Stimulated activated CD8-positive, alpha-beta memory T cell treated with anti-CD3 and anti-CD28 coated beads, Interleukin-4, amount 100 ng/mL, for 4 hours (primary cell): ENCODE measurements at regions not wholly inside any gene's neighbourhood (a gene's known extent, or its start where the extent isn't known, plus 50 kb on each side); places are given as distances from the start of the nearest gene placed in this dataset.
"Not testable (repeated sequence)": the region's sequence is repeated elsewhere in the genome, so short reads cannot be mapped to it uniquely, and the experiment has no call there.

Experiments
- DNase-seq, 2 donors: peaks; one replicate each; pipeline ENCODE4 v3.0.0-alpha.2; 2020; ENCODE audit warnings: low read depth in 2 of 2, low spot score in 1 of 2

DNA sequence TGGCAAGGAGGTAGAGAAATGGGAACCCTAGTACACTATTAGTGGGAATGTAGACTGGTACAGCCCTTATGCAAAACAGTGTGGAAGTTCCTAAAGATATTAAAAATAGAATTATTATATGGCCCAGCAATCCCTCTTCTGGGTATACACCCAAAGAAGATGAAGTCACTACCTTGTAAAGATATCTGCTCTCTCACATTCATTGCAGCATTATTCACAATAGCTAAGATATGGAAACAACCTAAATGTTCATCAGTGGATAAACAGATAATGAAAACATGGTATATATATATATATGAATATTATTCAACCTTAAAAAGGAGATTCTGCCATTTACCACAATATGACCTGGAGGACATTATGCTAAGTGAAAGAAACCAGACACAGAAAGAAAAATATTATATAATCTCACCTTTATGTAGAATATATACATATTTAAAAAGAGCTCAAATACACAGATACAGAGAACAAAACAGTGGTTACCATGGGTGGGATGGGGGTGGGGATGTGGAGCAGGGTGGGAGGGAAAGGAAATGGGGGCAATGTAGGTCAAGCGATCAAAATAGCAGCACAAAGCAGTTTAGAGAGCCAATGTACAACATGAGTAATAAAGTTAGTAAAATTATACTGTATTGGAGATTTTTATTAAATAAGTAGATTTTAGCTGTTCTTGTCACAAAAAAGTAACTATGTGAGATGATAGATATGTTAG, 138.6 kb downstream of the SPRY1 start:
- DNase-seq: no peak

GRCh38 chr4:123536225-123536624, 139.6 kb downstream of the SPRY1 start:
- no peak for DNase-seq

GRCh38 chr4:123537906-123538402, 141.4 kb downstream of the SPRY1 start:
- not testable (repeated sequence) for DNase-seq

- DNase-seq: no peak
Measured at GRCh38 chr4:123545667-123546572, 149.3 kb downstream of the SPRY1 start.

- DNase-seq: no peak
Measured at GRCh38 chr4:123546573-123547060, 150.0 kb downstream of the SPRY1 start.

DNA sequence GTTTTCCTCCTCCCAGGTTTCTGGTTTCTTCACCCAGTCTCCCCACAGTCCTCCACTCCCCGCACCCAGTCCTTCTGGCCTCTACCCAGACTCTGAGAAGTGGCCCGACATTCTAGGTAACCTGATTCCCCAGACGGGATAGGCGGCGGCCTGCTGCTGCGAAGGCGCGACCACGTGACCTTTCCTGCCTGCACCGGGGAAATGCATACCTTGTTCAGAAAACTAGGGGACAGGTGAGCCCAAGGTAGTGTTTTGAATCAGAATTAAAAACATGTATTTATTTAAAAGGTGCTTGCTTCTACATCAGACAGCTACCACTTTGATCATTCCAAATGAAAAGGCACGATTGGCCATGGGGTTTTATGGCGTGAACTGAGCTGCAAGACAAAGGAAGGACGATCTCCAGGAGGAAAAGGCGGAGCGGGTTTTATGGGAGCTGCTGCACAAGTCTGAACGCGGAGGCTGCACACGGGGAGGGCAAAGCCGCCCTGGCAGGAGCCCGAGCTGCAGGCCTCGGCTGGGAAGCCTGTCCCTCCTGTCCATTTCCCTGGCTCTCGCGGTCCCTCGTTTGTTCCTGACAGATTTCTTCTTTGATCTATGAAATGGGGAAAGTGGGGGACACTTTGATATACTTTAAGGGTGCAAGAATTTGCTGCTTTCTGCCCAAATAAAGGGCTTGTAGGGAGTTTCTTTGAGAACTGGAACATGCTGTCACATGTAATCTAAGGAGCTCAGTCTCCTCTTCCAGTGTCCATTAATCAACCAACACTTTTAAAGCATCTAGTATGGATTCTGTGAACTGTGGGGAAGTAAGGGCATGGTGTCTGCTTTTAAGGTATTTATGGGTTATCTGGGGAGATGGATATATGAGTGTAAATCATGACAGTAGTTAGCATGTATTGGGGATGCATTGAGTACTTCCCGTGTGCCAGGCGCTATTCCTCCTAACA, 150.9 kb downstream of the SPRY1 start:
- no peak for DNase-seq

DNA sequence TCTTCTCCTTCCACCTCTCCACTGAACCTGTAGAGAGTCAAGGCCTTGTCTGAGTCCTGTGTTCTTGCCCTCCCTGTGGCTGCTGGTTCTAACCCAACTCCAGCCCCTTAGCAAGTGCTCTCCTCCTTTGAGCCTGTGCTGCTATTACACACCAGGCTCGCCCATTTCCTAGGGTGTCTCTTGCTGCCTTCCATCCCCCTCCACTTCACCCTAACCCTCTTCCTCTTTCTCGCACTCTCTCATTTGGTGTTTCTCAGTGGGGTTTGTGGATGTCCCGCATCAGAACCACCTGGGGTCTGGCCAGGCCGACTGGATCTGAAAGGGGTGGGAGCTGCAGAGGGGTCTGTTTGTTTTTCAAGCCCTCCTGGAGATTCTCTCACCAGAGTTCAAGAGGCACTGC, 156.7 kb downstream of the SPRY1 start:
- DNase-seq: no peak

DNA sequence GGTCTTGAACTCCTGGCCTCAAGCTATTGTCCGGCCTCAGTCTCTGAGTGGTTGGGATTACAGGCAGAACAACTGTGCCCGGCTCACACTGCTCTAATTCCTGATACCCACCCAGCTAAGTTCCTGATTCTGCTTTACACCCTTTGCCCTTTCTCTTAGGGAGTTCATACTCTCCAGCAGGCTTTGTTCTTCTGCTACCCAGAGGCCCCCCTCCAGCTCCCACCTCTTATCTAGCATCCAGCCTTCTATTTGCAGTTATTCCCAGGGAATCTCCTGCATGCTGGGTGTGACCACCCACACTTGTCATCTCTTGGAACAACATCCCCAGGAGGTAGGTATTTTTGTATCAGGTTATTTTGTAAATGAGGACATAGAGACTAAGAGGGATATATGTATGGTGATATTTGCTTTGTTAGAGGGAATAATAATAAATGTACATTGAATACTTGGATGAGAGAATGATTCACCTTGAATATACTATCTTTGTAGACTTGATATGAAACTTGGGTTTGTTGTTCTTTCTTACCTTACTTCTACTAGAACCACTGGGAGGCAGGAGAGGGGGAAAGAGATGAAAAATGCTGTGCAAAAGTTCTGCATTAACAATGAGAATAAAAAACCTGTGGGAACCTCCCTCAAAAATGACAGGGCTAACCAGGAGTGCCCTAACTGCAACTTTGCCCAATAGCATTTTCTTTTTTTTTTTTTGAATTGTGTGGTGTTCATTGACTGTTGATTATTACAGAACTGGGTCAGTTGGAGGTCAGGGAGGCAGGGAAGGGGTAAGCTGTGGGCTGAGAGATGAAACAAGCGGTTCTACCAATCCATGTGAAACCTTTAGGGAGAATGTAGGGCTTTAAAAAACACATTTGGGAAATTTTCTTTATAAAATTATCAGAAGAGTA, 157.4 kb downstream of the SPRY1 start:
- DNase-seq: no peak

GRCh38 chr4:123554801-123555232, 158.2 kb downstream of the SPRY1 start:
- no peak for DNase-seq

DNA sequence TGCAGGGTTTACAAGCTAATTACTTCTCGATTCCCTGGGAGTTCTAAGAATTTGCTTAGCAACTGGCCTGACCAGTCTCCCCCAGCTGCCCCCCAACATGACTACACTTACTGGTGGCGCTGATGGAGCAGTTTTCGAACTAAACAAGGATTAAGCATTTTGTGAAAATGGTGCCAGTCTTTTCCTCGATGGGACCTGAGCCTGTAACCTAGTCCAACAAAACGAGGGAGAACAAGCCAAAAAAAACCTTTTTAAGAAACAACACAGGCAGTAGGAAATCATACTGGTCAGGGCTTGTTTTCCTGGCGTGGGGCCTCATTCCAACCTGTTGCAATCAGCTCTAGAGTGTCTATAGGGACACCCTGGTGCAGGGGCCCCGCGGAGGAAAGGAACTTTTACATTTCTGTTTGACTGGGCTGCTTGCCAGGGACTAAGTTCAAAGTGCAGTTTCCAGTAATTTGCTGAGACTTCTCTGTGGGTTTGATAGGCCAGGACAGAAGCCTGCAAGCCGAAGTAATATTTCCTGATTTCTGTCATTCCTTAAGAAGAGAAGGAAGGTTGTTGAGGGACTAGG, 158.7 kb downstream of the SPRY1 start:
- DNase-seq: no peak

DNA sequence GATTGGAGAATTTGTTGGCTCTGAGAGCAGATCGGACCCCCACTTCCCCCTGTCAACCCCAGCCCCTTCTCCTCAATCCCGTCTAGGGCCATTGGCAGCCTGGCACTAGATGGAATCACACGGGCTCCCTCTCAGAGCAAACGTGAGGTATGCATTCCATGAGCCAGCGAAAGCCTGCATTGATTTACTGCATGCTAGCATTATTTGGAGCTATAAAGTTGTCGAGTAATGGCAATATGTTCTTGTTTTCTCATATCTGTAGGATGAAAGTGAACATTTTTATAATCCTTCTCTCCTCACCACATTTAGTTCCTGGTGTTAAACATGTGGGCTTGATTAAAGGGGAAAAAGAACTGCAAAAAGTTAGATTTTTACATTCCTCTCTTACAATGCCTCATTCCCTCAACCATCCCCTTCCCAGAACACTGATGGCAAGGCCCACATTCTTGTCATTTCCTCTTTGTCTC, 159.2 kb downstream of the SPRY1 start:
- DNase-seq: no peak

DNA sequence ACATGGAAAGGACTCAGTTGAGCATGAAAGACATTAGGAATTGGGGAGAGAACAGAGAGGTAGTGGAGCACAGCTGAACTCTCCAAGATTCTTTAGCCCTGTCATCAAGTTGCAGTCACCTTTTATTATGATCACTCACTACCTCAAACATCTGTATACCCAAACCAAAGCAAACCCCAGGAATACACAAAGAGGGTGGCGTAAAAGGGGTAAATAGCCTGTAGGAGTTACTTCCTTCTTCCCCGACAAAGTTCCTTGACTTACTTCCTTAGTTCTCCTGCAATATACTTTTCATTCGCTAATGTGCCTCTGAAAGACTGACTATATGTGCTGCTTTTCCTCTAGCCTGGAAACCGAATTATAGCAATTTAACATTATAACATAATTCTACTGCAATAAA, 159.9 kb downstream of the SPRY1 start:
- DNase-seq: no peak

DNA sequence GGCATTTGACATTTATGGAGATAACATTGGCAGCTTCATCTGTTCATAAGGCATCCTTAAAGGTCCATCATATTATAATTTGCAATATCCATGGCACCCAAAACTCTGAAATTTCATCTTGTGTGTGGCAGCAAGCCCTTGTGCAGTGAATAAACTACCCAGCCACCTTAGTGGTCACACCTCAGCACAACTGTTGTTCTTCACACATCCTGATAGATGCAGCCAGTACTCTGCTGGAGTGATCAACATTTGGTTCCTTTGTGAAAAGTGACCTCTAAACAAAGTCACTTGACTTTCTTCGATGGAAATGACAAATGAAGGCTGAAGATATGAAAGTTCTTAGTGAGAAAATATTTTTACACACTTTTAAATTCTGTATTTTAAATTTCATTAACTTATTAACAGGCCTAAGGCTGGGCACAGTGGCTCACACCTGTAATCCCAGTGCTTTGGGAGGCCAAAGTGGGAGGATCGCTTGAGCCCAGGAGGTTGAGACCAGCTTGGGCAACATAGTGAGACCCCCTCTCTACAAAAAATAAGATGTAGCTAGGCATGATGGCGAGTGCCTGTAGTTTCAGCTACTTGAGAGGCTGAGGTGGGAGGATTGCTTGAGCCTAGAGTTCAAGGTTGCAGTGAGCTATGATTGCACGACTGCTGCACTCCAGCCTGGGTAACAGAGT, 161.4 kb downstream of the SPRY1 start:
- DNase-seq: no peak

DNA sequence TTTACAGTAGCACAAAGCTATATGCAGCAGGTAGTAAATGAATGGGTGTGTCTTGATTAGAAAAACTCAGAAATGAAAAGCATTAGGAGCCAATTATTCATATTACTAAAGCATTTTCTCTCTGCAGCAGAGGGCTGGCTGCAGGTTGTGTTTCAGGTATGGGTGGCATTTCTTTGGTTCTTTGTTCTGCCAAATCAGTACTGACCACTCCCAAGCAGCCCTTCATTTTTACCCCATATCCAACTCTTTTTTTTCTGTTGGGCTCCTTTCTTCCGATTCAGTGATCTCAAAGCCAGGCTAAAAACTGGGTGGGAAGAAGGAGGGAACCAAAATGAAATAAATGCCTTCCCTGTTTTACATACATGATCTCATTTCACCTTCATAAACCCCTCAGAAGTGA, 162.3 kb downstream of the SPRY1 start:
- no peak for DNase-seq

DNA sequence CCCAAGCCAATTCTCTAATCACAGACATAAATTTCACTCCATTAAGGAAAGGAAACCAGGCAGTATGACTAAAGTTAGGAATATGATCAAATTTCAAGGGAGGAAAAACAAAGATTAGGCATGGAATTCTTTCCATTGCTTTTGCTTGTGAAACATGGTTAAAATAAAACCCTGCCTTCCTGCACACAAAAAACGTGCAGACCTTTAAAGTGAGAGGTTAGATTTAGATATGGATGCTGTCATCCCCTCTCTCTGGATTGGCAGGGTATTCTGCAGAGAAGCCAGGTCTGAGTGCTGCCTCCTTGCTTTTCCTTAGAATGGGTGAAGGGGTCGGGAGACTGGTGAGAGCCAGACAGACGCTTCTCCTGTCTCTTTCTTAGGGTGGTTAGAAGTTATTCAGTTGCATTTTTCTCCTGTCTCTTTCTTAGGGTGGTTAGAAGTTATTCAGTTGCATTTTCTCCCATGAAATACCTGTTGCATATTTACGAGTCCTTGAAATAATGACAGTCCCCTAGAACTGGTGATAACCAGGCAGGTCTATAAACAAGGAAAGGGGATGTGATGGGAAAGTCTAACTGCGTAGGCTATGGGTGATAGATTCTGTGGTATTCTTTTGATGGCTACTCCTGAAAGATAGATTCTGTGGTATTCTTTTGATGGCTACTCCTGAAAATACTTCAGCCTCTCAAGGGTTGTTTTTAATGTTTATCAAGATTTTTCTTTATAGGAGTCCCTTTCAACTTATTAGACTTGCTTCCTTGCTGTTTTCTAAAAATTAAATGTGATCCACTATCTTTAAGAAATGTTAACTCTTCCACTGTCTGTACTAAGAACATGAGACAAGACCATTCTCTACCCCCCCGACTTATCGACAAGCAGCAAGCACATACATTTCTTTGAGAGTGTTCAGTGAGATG, 163.6 kb downstream of the SPRY1 start:
- no peak for DNase-seq

GRCh38 chr4:123561525-123561924, 164.9 kb downstream of the SPRY1 start:
- DNase-seq: no peak

DNA sequence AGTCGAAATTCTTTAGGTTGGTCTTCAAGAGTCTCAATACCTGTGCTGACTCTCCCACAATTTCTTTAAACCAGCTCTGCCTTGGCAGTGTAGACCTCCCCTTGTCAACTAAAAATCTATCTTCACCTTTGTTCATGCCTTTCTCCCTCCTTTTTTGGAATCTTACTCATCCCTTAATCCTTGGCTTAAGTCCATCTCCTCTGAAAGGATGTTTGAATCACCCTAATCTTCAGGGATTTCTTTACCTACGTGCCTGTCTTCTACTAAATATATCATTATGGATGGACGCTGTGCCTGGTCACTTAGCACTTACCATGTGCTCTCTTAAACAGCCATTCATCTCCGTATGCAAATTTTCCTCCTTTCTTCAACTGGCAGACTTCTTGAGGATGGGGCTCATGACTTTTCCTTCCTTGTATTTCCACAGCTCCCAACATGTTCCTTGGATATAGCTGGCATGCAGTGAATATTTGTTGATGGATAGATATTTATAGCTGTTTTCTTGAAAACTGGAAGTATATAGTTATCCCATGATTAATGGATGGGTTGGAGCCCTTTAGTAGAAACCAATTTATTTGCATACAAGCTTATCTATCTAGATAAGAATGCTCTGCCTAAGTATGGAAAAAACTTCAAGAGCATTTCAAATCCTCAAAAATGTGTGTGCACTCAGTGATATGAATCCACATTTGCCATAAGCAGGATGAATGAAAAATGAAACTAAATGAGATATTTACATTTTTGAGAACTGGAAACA, 166.6 kb downstream of the SPRY1 start:
- no peak for DNase-seq
